Fibroblast of mammary gland (primary cell): ENCODE measurements at regions not wholly inside any gene's neighbourhood (a gene's known extent, or its start where the extent isn't known, plus 50 kb on each side); places are given as distances from the start of the nearest gene placed in this dataset.

Experiments
- DNase-seq: peaks from one replicate; pipeline ENCODE4 v3.0.0-alpha.2; 2010; ENCODE audit warnings: low read depth
- H3K4me3 ChIP-seq: 2 replicates; pipeline ENCODE4 v1.5.1; 2011; ENCODE audit warnings: low read depth, mild to moderate bottlenecking, low read length, moderate library complexity; ENCODE audit not compliant: control insufficient read depth
- CTCF ChIP-seq: conservative IDR thresholded peaks from 2 replicates; pipeline ENCODE4 v1.5.1; 2011; ENCODE audit warnings: low read depth, low read length, inconsistent platforms; ENCODE audit not compliant: control insufficient read depth, insufficient read depth

- DNase-seq = no peak
- H3K4me3 ChIP-seq = no peak overlapping the region
- no peak for TF ChIP-seq CTCF
These were observed 148.2 kb downstream of the COX7C start for GRCh38 chr5:86765778-86766502.

GRCh38 chr5:86768699-86769202, 151.0 kb downstream of the COX7C start:
- DNase-seq = no peak
- no peak overlapping the region for H3K4me3 ChIP-seq
- no peak for TF ChIP-seq CTCF

GRCh38 chr5:86780018-86780417, 162.3 kb downstream of the COX7C start:
- no peak overlapping the region for H3K4me3 ChIP-seq
- no peak for DNase-seq
- TF ChIP-seq CTCF = no peak

- no peak for TF ChIP-seq CTCF
These were observed 169.2 kb downstream of the COX7C start for GRCh38 chr5:86786955-86787354.

DNA sequence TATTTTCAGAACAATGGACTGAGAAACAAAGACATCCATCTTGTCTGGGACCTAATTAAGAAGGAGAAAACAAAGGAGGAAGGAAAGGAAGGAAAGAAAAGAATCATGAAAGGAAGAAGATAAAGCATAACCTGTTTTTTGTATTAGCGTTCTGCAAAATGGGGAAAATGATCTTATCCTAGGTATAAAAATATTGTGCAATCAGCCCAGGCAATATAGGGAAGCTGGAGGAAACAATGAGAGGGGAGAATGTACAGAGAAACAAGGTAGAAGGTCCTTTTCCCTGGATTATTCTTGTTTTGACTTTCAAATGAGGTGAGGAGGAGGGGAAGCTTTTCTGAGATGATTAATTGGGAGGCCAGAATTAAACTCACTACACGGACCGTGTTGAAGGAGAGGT, 177.9 kb downstream of the COX7C start:
- TF ChIP-seq CTCF = no peak
- H3K4me3 ChIP-seq = no peak overlapping the region
- no peak for DNase-seq

More at GRCh38 chr5:86786955-86787354, 169.2 kb downstream of the COX7C start:
- DNase-seq = no peak
- no peak overlapping the region for H3K4me3 ChIP-seq

- DNase-seq = no peak
- TF ChIP-seq CTCF = no peak
These were observed 179.9 kb downstream of the COX7C start for GRCh38 chr5:86797677-86798076.

More at GRCh38 chr5:86797677-86798076, 179.9 kb downstream of the COX7C start:
- no peak overlapping the region for H3K4me3 ChIP-seq
